CD4-positive, alpha-beta memory T cell (primary cell): ENCODE measurements at regions not wholly inside any gene's neighbourhood (a gene's known extent, or its start where the extent isn't known, plus 50 kb on each side); places are given as distances from the start of the nearest gene placed in this dataset.

Experiments used
- CTCF ChIA-PET: fragments of 350-600 bp; sonication (Branson Sonifier 250); formaldehyde crosslinking; loops from one replicate; lab custom pipeline; 2021; ENCODE audit warnings: inconsistent platforms; ENCODE audit not compliant: partially characterized antibody; lab: Charles Lee
- POLR2A ChIA-PET: fragments of 350-600 bp; sonication (Branson Sonifier 250); formaldehyde crosslinking; loops from one replicate; lab custom pipeline; 2021; ENCODE audit not compliant: partially characterized antibody; lab: Charles Lee
- DNase-seq, 5 donors: peaks; one replicate each; pipeline versions ENCODE4 v3.0.0 to v3.0.0-alpha.2; 2020 to 2022; ENCODE audit warnings: mixed read lengths in 1 of 5
- H3K27ac ChIP-seq: one replicate; pipeline ENCODE4 v1.7.0; 2013; ENCODE audit warnings: low read depth, low read length
- H3K27me3 ChIP-seq: 2 replicates; pipeline ENCODE4 v1.7.0; 2013; ENCODE audit warnings: mild to moderate bottlenecking, low read length, moderate library complexity; ENCODE audit not compliant: insufficient read depth
- H3K36me3 ChIP-seq: 2 replicates; pipeline ENCODE4 v1.7.0; 2013; ENCODE audit warnings: mild to moderate bottlenecking, low read length, moderate library complexity; ENCODE audit not compliant: insufficient read depth
- H3K4me1 ChIP-seq: 2 replicates; pipeline ENCODE4 v1.7.0; 2013; ENCODE audit warnings: mild to moderate bottlenecking, low read length, moderate library complexity; ENCODE audit not compliant: insufficient read depth
- H3K4me3 ChIP-seq, 2 donors: one replicate each; pipeline ENCODE4 v1.7.0; 2013; ENCODE audit warnings: low read length in 2 of 2, mild to moderate bottlenecking in 1 of 2
- H3K9me3 ChIP-seq, 2 donors: one replicate each; pipeline ENCODE4 v1.7.0; 2013; ENCODE audit warnings: low read length in 2 of 2, control low read depth in 1 of 2; ENCODE audit not compliant: control insufficient read depth in 1 of 2
- H3K27ac Mint-ChIP-seq, 7 donors: one replicate each; pipeline ENCODE4 v1.8.0; 2020 to 2021; ENCODE audit warnings: mixed read lengths in 7 of 7, mild to moderate bottlenecking in 6 of 7, inconsistent platforms in 3 of 7, moderate library complexity in 3 of 7
- H3K27me3 Mint-ChIP-seq, 2 donors: one replicate each; pipeline ENCODE4 v1.8.0; 2020 to 2021; ENCODE audit warnings: mixed read lengths in 2 of 2
- H3K36me3 Mint-ChIP-seq, 2 donors: one replicate each; pipeline ENCODE4 v1.8.0; 2020 to 2021; ENCODE audit warnings: mixed read lengths in 2 of 2, inconsistent platforms in 1 of 2, mild to moderate bottlenecking in 1 of 2
- H3K4me1 Mint-ChIP-seq, 4 donors: one replicate each; pipeline ENCODE4 v1.8.0; 2020 to 2021; ENCODE audit warnings: mixed read lengths in 4 of 4, mild to moderate bottlenecking in 1 of 4
- H3K4me3 Mint-ChIP-seq, 8 donors: one replicate each; pipeline ENCODE4 v1.8.0; 2020 to 2021; ENCODE audit warnings: mixed read lengths in 8 of 8, mild to moderate bottlenecking in 7 of 8, moderate library complexity in 6 of 8, inconsistent platforms in 3 of 8
- H3K9me3 Mint-ChIP-seq, 8 donors: one replicate each; pipeline ENCODE4 v1.8.0; 2020 to 2021; ENCODE audit warnings: mixed read lengths in 8 of 8, mild to moderate bottlenecking in 5 of 8, inconsistent platforms in 3 of 8, moderate library complexity in 1 of 8
- intact Hi-C: fragments of 100-400 bp; cut with micrococcal nuclease; formaldehyde crosslinking; loops from one replicate; pipeline ENCODE4 v1.15.1; 2023

DNA sequence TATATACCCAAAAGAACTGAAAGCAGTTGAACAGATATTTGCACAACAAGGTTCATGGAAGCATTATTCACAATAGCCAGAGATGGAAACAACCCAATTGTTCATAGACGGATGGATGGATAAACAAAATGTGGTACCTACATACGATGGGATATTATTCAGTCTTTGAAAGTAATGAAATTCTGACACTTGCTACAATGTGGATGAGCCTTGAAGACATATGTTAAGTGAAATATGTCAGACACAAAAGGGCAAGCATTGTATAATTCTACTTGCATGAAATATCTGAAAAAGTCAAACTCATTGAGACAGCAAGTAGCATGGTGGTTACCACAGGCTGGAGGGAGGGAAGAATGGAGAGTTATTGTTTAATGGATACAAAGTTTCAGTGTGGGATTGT lies 696.1 kb downstream of the MATN1 start:
- no peak overlapping the region for H3K27ac Mint-ChIP-seq
- H3K4me3 Mint-ChIP-seq: no peak overlapping the region
- ChIA-PET POLR2A (no interaction called here), CTCF (no interaction called here)
- H3K9me3 Mint-ChIP-seq: peaks cover 0 to 3% (median 0%) of the 10 kb centered on the region in 8 donors
- H3K36me3 ChIP-seq: no peaks in the 10 kb centered on the region
- H3K9me3 ChIP-seq: no peaks in the 10 kb centered on the region
- intact Hi-C loops: no loop called here
- no peaks in the 10 kb centered on the region for H3K4me1 Mint-ChIP-seq
- H3K4me1 ChIP-seq: no peaks in the 10 kb centered on the region
- DNase-seq: no peak
- no peaks in the 10 kb centered on the region for H3K36me3 Mint-ChIP-seq
- H3K27ac ChIP-seq: no peak overlapping the region
- H3K4me3 ChIP-seq: no peak overlapping the region
- H3K27me3 Mint-ChIP-seq: peaks cover 10% of the 10 kb centered on the region in 2 donors
- peaks cover 4% of the 10 kb centered on the region for H3K27me3 ChIP-seq

DNA sequence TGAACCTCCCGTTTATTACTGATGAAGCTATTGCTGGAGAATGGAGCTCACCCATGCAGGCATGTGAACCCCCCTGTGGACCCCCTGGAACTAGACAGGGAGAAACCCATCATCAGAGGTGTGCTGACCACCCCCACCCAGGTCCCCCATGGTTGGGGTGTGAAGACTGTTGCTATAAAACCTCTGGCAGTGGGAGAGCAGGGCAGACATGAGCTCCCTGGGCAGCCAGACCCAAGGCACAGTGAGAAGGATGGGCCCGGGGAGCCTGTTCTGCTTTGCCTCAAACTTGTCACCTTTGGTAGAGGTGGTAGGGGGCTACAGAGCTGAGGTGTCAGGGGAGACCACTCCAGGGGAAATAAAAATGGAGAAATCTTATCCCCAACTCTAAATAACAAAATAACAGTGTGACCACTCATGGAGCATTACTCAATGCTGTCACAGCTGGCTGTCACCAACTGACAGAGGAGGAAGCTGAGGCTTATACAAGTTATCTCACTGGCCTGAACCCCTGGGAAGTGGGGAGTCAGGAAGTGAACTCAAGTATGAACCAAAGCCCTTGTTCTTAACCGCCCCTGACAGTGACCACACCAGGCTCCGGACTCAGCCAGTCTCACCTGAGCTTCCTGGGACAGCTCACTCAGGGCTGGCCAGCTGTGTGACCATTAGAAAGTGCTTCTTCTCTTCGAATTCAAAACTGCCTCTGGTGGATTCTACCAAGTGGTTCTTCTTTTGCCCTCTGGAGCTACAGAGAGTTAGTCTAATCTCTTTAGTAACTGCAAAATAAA lies 698.8 kb downstream of the MATN1 start:
- POLR2A ChIA-PET: no interaction called here
- H3K4me1 ChIP-seq: no peaks in the 10 kb centered on the region
- peaks cover 4% of the 10 kb centered on the region for H3K27me3 ChIP-seq
- no peaks in the 10 kb centered on the region for H3K36me3 ChIP-seq
- H3K9me3 ChIP-seq: no peaks in the 10 kb centered on the region
- H3K4me3 ChIP-seq: no peak overlapping the region
- H3K27ac ChIP-seq: no peak overlapping the region
- H3K4me3 Mint-ChIP-seq: no peak overlapping the region
- no peaks in the 10 kb centered on the region for H3K36me3 Mint-ChIP-seq
- intact Hi-C loops: no loop called here
- DNase-seq: no peak
- H3K4me1 Mint-ChIP-seq: no peaks in the 10 kb centered on the region
- CTCF ChIA-PET: no interaction called here
- H3K9me3 Mint-ChIP-seq: peaks cover 0 to 6% (median 0%) of the 10 kb centered on the region in 8 donors
- H3K27me3 Mint-ChIP-seq: peaks cover 9 to 10% of the 10 kb centered on the region in 2 donors
- no peak overlapping the region for H3K27ac Mint-ChIP-seq

DNA sequence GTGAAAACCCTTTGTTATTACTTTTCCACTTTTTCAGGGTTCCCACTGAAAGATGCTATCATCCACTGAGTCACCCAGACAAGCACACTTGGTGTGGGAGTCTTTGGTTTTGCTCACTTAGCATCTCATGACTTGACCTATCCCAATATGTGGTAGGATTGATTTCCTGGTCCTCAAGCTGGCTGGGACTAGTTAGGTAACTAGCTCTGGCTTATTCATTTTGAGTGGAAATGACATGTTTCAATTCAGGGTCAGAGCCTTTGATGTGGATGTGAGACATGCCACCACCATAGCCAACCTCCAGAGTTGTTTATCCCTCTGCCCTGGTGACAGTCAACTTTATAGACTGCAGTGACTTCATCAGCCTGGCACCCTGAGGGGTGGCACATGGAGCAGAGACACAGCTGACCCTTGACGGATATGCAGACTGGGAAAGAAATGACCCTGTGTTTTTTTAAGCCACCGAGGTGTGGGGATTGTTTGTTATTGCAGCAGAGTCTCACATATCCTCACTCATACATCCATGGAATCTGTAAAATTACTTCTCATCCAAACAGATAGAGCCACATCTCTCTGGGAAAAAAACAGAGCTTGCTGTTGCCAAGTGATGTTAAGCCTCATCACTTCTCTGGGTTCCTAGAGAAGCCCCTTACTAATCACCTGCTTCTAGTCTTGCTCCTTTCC lies 699.9 kb downstream of the MATN1 start:
- DNase-seq: no peak
- no peaks in the 10 kb centered on the region for H3K9me3 ChIP-seq
- Mint-ChIP-seq H3K4me3 (no peak overlapping the region), H3K27me3 (peaks cover 6 to 10% of the 10 kb centered on the region in 2 donors), H3K27ac (no peak overlapping the region), H3K9me3 (peaks cover 0 to 6% (median under 1%) of the 10 kb centered on the region in 8 donors), H3K4me1 (no peaks in the 10 kb centered on the region), H3K36me3 (no peaks in the 10 kb centered on the region)
- H3K27ac ChIP-seq: no peak overlapping the region
- no peaks in the 10 kb centered on the region for H3K36me3 ChIP-seq
- ChIA-PET CTCF (no interaction called here), POLR2A (no interaction called here)
- peaks cover 4% of the 10 kb centered on the region for H3K27me3 ChIP-seq
- H3K4me3 ChIP-seq: no peak overlapping the region
- intact Hi-C loops: no loop called here
- H3K4me1 ChIP-seq: no peaks in the 10 kb centered on the region

- H3K27ac Mint-ChIP-seq: no peak overlapping the region
- no peak overlapping the region for H3K4me3 ChIP-seq
- peaks cover 0 to 4% (median 1%) of the 10 kb centered on the region in 4 donors for H3K4me1 Mint-ChIP-seq
- intact Hi-C loops: no loop called here
- no peak overlapping the region for H3K27ac ChIP-seq
- peaks cover 0 to 11% (median 3%) of the 10 kb centered on the region in 8 donors for H3K9me3 Mint-ChIP-seq
- H3K4me3 Mint-ChIP-seq: no peak overlapping the region
- H3K27me3 Mint-ChIP-seq: peaks cover 0 to 9% of the 10 kb centered on the region in 2 donors
- no peak for DNase-seq
- no peaks in the 10 kb centered on the region for H3K27me3 ChIP-seq
- ChIA-PET CTCF (no interaction called here), POLR2A (no interaction called here)
- H3K9me3 ChIP-seq: no peaks in the 10 kb centered on the region
- no peaks in the 10 kb centered on the region for H3K36me3 Mint-ChIP-seq
- no peaks in the 10 kb centered on the region for H3K4me1 ChIP-seq
- H3K36me3 ChIP-seq: no peaks in the 10 kb centered on the region
Observed at GRCh38 chr1:30014031-30014430, 709.4 kb downstream of the MATN1 start.

- H3K36me3 Mint-ChIP-seq: no peaks in the 10 kb centered on the region
- peaks cover 0 to 3% (median 0%) of the 10 kb centered on the region in 8 donors for H3K9me3 Mint-ChIP-seq
- DNase-seq: no peak
- H3K4me3 Mint-ChIP-seq: no peak overlapping the region
- ChIA-PET POLR2A (no interaction called here), CTCF (no interaction called here)
- Histone ChIP-seq H3K4me1 (no peaks in the 10 kb centered on the region), H3K4me3 (no peak overlapping the region), H3K27me3 (no peaks in the 10 kb centered on the region), H3K27ac (no peak overlapping the region), H3K36me3 (no peaks in the 10 kb centered on the region), H3K9me3 (no peaks in the 10 kb centered on the region)
- H3K27me3 Mint-ChIP-seq: peaks cover 5 to 13% of the 10 kb centered on the region in 2 donors
- H3K27ac Mint-ChIP-seq: peak overlapping the region in 1 of 7 donors; percentile 2
- H3K4me1 Mint-ChIP-seq: peaks cover 0 to 4% (median 1%) of the 10 kb centered on the region in 4 donors
- intact Hi-C loops: no loop called here
Observed at GRCh38 chr1:30012455-30013440, 710.6 kb downstream of the MATN1 start.

DNA sequence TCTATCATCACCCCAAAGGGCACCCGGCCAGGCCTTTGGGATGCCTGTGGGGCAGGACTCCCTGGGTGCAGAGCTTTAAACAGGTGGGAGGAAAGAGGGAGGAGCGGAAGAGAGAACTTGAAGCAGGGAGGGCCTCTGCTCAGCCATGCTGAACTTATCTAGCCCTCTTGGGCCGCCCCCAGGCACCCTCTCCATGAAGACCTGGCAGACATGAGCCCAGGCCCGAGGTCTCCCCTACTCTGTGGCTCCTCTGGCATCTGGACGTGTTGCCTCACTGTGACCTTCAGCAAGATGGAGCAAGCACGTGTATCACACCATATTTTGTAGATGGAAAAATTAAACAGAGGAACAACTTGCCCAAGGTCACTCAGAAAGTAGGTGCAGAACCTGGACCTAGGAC lies 711.4 kb downstream of the MATN1 start:
- Histone ChIP-seq H3K27ac (no peak overlapping the region), H3K36me3 (no peaks in the 10 kb centered on the region), H3K4me3 (no peak overlapping the region), H3K9me3 (no peaks in the 10 kb centered on the region), H3K27me3 (no peaks in the 10 kb centered on the region), H3K4me1 (no peaks in the 10 kb centered on the region)
- ChIA-PET CTCF (no interaction called here), POLR2A (no interaction called here)
- Mint-ChIP-seq H3K4me1 (peaks cover 0 to 4% (median 1%) of the 10 kb centered on the region in 4 donors), H3K27me3 (peaks cover 5 to 10% of the 10 kb centered on the region in 2 donors), H3K36me3 (no peaks in the 10 kb centered on the region), H3K9me3 (no peaks in the 10 kb centered on the region), H3K4me3 (no peak overlapping the region), H3K27ac (no peak overlapping the region)
- no peak for DNase-seq
- intact Hi-C loops: no loop called here
